Kidney epithelial cell (primary cell): ENCODE measurements at regions not wholly inside any gene's neighbourhood (a gene's known extent, or its start where the extent isn't known, plus 50 kb on each side); places are given as distances from the start of the nearest gene placed in this dataset.

Experiments
- DNase-seq: peaks from one replicate; pipeline ENCODE4 v3.0.0-alpha.2; 2010; ENCODE audit warnings: low read depth
- H3K27me3 ChIP-seq: 2 replicates; pipeline ENCODE4 v1.6.0; 2011; ENCODE audit warnings: low read length; ENCODE audit not compliant: control insufficient read depth, insufficient read depth
- H3K36me3 ChIP-seq: 2 replicates; pipeline ENCODE4 v1.5.1; 2011; ENCODE audit warnings: low read length; ENCODE audit not compliant: control insufficient read depth, insufficient read depth
- H3K4me3 ChIP-seq: 2 replicates; pipeline ENCODE4 v1.5.1; 2011; ENCODE audit warnings: low read depth, mild to moderate bottlenecking, control low read depth, low read length
- CTCF ChIP-seq: IDR thresholded peaks from 2 replicates; pipeline ENCODE4 v1.5.1; 2011; ENCODE audit warnings: mild to moderate bottlenecking, moderate library complexity, low read length, control low read depth, inconsistent platforms; ENCODE audit not compliant: insufficient read depth, poor library complexity, severe bottlenecking

- Histone ChIP-seq H3K27me3 (no peaks in the 10 kb centered on the region), H3K4me3 (no peak overlapping the region), H3K36me3 (no peaks in the 10 kb centered on the region)
- TF ChIP-seq CTCF, result no peak
- DNase-seq, result no peak
Measured at GRCh38 chr10:44742248-44742647, 168.9 kb upstream of the TMEM72 start.

GRCh38 chr10:44743535-44743934 is 167.6 kb upstream of the TMEM72 start:
- H3K36me3 ChIP-seq, result no peaks in the 10 kb centered on the region
- H3K4me3 ChIP-seq, result no peak overlapping the region
- DNase-seq, result no peak
- no peak for TF ChIP-seq CTCF
- no peaks in the 10 kb centered on the region for H3K27me3 ChIP-seq

- Histone ChIP-seq H3K36me3 (no peaks in the 10 kb centered on the region), H3K27me3 (no peaks in the 10 kb centered on the region), H3K4me3 (no peak overlapping the region)
- DNase-seq, result no peak
- TF ChIP-seq CTCF, result no peak
Measured at GRCh38 chr10:44745920-44746319, 165.2 kb upstream of the TMEM72 start.

GRCh38 chr10:44747593-44748172 is 163.5 kb upstream of the TMEM72 start:
- no peak for DNase-seq

GRCh38 chr10:44749151-44749550 is 162.0 kb upstream of the TMEM72 start:
- no peaks in the 10 kb centered on the region for H3K36me3 ChIP-seq
- no peaks in the 10 kb centered on the region for H3K27me3 ChIP-seq
- DNase-seq, result no peak
- no peak overlapping the region for H3K4me3 ChIP-seq
- TF ChIP-seq CTCF, result no peak

More at GRCh38 chr10:44747593-44748172, 163.5 kb upstream of the TMEM72 start:
- Histone ChIP-seq H3K4me3 (no peak overlapping the region), H3K27me3 (no peaks in the 10 kb centered on the region), H3K36me3 (no peaks in the 10 kb centered on the region)
- no peak for TF ChIP-seq CTCF
